ENCODE measurements at regions not wholly inside any gene's neighbourhood (a gene's known extent, or its start where the extent isn't known, plus 50 kb on each side); places are given as distances from the start of the nearest gene placed in this dataset.

- Histone ChIP-seq H2AFZ (ENCODE audit: low read length) (no peak overlapping the region), H3K27ac (ENCODE audit: low read length) (no peak overlapping the region), H3K36me3 (replicated peaks; ENCODE audit: insufficient read depth, low read length) (no peaks in the 10 kb centered on the region), H3K79me2 (ENCODE audit: low read length) (no peaks in the 10 kb centered on the region), H3K9me2 (replicated peaks; ENCODE audit: insufficient read depth, low read length) (no peaks in the 10 kb centered on the region), H3K27me3 (replicated peaks; ENCODE audit: insufficient read depth, low read length) (no peaks in the 10 kb centered on the region), H3F3A (ENCODE audit: insufficient read depth, low read length) (no peaks in the 10 kb centered on the region), H3K9me3 (replicated peaks; ENCODE audit: insufficient read depth, low read length) (no peaks in the 10 kb centered on the region), H4K20me1 (ENCODE audit: insufficient read depth, low read length) (no peaks in the 10 kb centered on the region), H3K4me2 (ENCODE audit: low read depth, low read length) (no peak overlapping the region), H3K4me1 (ENCODE audit: low read length) (no peaks in the 10 kb centered on the region), H3K9ac (ENCODE audit: low read length) (no peak overlapping the region), H3K4me3 (ENCODE audit: low read length) (no peak overlapping the region)
- DNase-seq: no peak
- TF ChIP-seq CTCF (IDR thresholded peaks at IDR 0.05; ENCODE audit: low read length) (no peak), EZH2 (optimal IDR thresholded peaks at IDR 0.05; ENCODE audit: low read depth, low read length) (no peak), EZH2phosphoT487 (IDR thresholded peaks at IDR 0.05; ENCODE audit: low read length) (no peak)
These were observed 223.5 kb upstream of the SYT10 start for GRCh38 chr12:33663000-33663654.

- Histone ChIP-seq H3K4me2 (ENCODE audit: low read depth, low read length) (no peak overlapping the region), H4K20me1 (ENCODE audit: insufficient read depth, low read length) (no peaks in the 10 kb centered on the region), H2AFZ (ENCODE audit: low read length) (no peak overlapping the region), H3K79me2 (ENCODE audit: low read length) (no peaks in the 10 kb centered on the region), H3K27me3 (replicated peaks; ENCODE audit: insufficient read depth, low read length) (no peaks in the 10 kb centered on the region), H3K9me3 (replicated peaks; ENCODE audit: insufficient read depth, low read length) (no peaks in the 10 kb centered on the region), H3K4me1 (ENCODE audit: low read length) (no peaks in the 10 kb centered on the region), H3K36me3 (replicated peaks; ENCODE audit: insufficient read depth, low read length) (no peaks in the 10 kb centered on the region), H3K27ac (ENCODE audit: low read length) (no peak overlapping the region), H3K9me2 (replicated peaks; ENCODE audit: insufficient read depth, low read length) (no peaks in the 10 kb centered on the region), H3K9ac (ENCODE audit: low read length) (no peak overlapping the region), H3F3A (ENCODE audit: insufficient read depth, low read length) (no peaks in the 10 kb centered on the region), H3K4me3 (ENCODE audit: low read length) (no peak overlapping the region)
- no peak for TF ChIP-seq CTCF (IDR thresholded peaks at IDR 0.05; ENCODE audit: low read length)
- TF ChIP-seq EZH2phosphoT487 (IDR thresholded peaks at IDR 0.05; ENCODE audit: low read length): no peak
- no peak for TF ChIP-seq EZH2 (optimal IDR thresholded peaks at IDR 0.05; ENCODE audit: low read depth, low read length)
- no peak for DNase-seq
These were observed 229.7 kb upstream of the SYT10 start for GRCh38 chr12:33669349-33669748.

GRCh38 chr12:33670284-33670683 lies 230.7 kb upstream of the SYT10 start:
- H3K9me3 ChIP-seq (replicated peaks; ENCODE audit: insufficient read depth, low read length): no peaks in the 10 kb centered on the region
- H4K20me1 ChIP-seq (ENCODE audit: insufficient read depth, low read length): no peaks in the 10 kb centered on the region
- no peaks in the 10 kb centered on the region for H3K9me2 ChIP-seq (replicated peaks; ENCODE audit: insufficient read depth, low read length)
- H3F3A ChIP-seq (ENCODE audit: insufficient read depth, low read length): no peaks in the 10 kb centered on the region
- no peak overlapping the region for H2AFZ ChIP-seq (ENCODE audit: low read length)
- no peak overlapping the region for H3K4me2 ChIP-seq (ENCODE audit: low read depth, low read length)
- no peak overlapping the region for H3K4me3 ChIP-seq (ENCODE audit: low read length)
- no peak for TF ChIP-seq EZH2 (optimal IDR thresholded peaks at IDR 0.05; ENCODE audit: low read depth, low read length)
- no peak for TF ChIP-seq CTCF (IDR thresholded peaks at IDR 0.05; ENCODE audit: low read length)
- TF ChIP-seq EZH2phosphoT487 (IDR thresholded peaks at IDR 0.05; ENCODE audit: low read length): no peak
- no peaks in the 10 kb centered on the region for H3K27me3 ChIP-seq (replicated peaks; ENCODE audit: insufficient read depth, low read length)
- H3K9ac ChIP-seq (ENCODE audit: low read length): no peak overlapping the region
- H3K27ac ChIP-seq (ENCODE audit: low read length): no peak overlapping the region
- no peak for DNase-seq
- H3K36me3 ChIP-seq (replicated peaks; ENCODE audit: insufficient read depth, low read length): no peaks in the 10 kb centered on the region
- no peaks in the 10 kb centered on the region for H3K4me1 ChIP-seq (ENCODE audit: low read length)
- no peaks in the 10 kb centered on the region for H3K79me2 ChIP-seq (ENCODE audit: low read length)
